ENCODE measurements at regions not wholly inside any gene's neighbourhood (a gene's known extent, or its start where the extent isn't known, plus 50 kb on each side); places are given as distances from the start of the nearest gene placed in this dataset.
"Not testable (repeated sequence)": the region's sequence is repeated elsewhere in the genome, so short reads cannot be mapped to it uniquely, and the experiment has no call there.

- not testable (repeated sequence) for DNase-seq
Measured at GRCh38 chr2:111598944-111599343, 285.0 kb downstream of the ANAPC1 start.

DNA sequence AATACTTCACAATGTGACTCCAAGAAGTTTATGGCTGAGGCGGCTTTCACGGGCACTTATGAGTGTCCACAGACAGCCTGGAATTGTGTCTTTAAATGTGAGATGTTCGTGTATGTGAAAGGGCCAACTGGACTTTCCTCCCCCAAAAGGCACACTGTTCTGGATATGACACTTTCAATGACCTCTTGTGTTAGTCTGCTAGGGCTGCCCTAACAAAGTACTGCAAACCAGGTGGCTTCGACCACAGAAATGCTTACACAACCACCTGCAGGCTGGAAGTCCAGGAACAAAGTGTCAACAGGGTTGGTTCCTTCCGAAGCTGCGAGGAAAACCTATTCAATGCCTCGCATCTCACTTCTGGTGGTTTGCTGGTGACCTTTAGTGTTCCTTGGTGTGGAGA is 281.7 kb downstream of the ANAPC1 start:
- DNase-seq, result not testable (repeated sequence)

- not testable (repeated sequence) for DNase-seq
Measured at GRCh38 chr2:111605798-111606197, 278.2 kb downstream of the ANAPC1 start.

- not testable (repeated sequence) for DNase-seq
Measured at GRCh38 chr2:111606632-111607031, 277.4 kb downstream of the ANAPC1 start.

- DNase-seq, result not testable (repeated sequence)
Measured at GRCh38 chr2:111609146-111609844, 274.7 kb downstream of the ANAPC1 start.

GRCh38 chr2:111610035-111610434 is 274.0 kb downstream of the ANAPC1 start:
- DNase-seq, result not testable (repeated sequence)

DNA sequence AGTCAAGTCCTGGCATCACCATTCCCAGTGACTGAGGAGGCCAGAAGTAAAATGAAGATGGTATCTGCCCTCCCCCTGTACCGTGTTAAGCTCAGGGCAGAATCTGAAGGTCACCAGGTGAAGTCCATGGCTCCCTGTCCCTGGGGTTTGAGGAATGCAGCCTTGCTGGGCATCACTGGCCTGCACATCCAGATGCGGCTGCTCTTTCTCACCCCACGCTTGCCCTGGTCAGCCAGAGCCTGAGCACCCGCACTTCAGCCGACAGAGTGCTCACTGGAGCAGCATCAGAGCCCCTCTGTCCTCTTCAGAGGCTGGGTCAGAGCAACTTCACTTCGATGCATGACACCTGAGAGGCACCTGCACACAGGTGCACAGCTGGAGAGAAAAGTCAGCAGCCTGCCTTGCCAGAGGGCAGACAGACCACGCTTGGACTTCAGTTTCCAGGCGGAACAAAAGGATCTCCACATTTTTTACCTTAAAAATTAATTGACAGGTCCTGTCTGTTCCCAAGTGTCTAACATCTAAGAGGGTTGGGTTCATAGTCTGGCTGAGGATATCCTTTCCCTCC is 267.3 kb downstream of the ANAPC1 start:
- DNase-seq, result no peak

DNA sequence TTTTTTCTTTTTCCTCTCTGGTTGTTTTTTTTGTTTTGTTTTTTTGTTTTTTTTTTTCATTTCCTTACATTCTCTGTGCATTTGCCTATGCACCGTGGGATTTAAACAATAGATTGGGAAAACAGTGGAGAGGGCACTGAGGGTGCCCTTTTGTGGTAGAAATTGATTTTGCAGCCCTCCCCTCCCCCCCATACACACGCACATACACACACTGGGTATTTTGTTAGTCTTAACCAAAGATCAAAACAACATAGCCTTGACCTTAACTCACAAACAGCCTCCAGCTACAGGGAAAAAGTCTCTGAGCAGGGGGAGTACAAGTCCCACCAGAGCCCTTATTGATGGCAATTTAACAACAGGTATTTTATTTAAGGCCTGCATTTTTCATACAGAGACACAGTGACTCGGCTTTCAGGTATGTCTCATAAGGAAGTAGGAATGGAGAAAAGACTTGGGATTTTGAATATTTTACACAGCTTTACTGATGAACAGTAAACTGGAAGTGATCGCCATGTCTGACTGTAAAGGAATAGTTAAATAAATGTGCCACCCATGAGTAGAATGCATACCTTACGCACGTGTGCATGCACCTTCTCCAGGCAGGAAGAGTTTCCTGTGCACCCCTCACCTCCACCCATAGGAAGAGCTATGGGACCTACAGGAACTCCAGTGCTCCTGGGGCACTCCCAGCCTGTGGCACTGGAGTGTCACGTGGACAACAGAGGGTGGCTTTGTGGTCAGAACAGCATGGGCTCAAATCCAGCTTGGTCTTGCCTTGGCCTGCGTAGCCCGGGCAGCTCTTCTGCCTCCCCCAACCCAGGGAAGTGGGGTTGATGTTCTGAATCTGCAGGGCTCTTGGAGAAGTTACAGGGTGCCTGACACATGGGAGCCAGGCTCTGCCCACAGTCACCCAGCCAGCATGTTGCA is 266.4 kb downstream of the ANAPC1 start:
- DNase-seq, result no peak

- DNase-seq, result no peak
Measured at GRCh38 chr2:111618226-111618977, 265.6 kb downstream of the ANAPC1 start.

DNA sequence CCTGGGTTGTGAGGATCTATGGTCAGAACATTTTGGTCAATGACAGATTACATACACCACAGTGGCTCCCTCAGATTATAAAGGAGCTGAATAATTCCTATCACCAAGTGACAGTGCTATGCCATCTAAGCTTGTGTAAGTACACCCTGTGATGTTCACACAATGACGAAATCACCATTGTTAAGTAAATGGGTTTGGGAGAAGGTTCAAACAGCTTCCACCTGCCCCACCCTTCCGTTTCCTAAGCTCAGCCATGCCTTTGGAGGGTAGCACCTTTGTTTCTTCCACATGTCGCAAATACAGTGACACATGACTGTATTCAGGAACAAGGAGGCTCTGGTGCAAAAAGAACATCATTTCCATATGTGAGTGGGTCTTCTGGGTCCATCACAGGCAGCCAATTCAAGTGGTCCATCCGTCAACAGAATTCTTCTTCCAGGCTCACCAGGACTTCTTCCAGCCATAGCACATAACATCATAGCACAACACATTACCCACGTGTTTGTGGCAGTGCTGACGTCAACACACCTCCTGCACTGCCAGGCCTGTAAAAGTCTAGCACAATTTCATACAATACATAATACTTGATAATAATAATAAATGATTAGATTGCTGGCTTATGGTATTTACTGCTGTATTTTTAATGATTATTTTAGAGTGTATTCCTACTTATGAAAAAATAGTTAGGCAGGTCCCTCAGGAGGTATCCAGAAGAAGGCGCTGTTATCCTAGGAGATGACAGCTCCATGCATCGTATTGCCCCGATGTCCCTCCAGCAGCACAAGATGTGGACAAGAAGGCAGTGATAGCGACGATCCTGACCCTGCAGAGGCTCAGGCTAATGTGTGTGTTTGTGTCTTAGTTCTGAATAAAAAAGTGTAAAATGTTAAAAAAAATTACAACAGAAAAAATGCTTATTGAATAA is 264.8 kb downstream of the ANAPC1 start:
- no peak for DNase-seq

DNA sequence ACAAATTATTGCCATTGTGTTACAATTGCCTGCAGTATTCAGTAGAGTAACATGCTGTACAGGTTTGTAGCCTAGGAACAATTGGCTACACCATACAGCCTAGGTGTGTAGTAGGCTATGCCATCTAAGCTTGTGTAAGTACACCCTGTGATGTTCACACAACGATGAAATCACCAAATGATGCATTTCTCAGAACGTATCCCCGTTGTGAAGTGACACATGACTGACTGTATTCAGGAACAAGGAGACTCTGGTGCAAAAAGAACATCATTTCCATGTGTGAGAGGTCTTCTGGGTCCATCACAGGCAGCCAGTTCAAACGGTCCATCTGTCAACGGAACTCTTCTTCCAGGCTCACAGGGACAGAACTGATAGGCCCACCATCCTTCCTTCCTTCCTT is 263.7 kb downstream of the ANAPC1 start:
- no peak for DNase-seq

DNA sequence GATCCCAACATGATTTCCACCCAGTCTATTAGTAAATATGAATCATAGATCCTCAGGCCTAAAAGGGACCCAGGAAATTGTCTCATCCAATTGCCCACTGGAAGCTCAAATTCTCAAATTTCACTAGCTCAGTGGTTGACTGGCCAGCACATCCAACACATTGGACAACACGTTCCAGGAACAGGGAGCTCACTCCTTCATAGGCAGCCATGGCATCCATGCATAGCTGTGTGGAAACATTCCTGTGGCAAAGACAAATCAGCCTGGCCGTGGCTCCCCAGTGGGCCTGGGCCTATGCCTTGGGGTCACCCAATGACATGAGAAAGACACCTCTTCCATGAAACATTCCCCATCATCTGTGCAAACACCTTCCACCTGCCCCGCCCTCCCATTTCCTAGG is 261.1 kb downstream of the ANAPC1 start:
- DNase-seq, result no peak

GRCh38 chr2:111623380-111623779 is 260.6 kb downstream of the ANAPC1 start:
- DNase-seq, result no peak

DNA sequence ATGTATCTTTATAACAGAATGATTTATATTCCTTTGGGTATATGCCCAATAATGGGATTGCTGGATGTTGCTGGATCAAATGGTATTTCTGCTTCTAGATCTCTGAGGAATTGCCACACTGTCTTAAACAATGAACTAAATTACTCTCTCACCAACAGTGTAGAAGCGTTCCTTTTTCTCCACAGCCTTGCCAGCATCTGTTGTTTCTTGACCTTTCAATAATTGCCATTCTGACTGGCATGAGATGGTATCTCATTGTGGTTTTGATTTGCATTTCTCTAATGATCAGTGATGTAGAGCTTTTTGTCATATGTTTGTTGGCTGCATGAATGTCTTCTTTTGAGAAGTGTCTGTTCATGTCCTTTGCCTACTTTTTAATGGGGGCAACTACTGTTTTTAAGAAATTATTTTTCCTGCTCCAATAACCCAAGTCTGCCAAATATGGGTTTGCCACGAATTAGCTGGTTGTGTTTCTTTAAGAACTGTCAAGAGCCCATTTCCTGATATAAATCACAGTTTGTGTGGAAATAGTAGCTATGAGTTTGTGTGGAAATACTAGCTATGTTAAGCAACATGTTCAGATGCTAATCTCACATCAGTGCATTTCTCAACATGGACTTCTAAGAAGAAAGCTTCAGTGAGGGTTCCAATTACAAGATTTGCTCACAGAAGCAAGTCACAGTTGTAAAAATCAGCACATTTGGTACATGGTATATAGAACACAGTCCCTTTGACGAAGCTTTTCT is 259.4 kb downstream of the ANAPC1 start:
- DNase-seq, result no peak

- not testable (repeated sequence) for DNase-seq
Measured at GRCh38 chr2:111625157-111625537, 258.8 kb downstream of the ANAPC1 start.

DNA sequence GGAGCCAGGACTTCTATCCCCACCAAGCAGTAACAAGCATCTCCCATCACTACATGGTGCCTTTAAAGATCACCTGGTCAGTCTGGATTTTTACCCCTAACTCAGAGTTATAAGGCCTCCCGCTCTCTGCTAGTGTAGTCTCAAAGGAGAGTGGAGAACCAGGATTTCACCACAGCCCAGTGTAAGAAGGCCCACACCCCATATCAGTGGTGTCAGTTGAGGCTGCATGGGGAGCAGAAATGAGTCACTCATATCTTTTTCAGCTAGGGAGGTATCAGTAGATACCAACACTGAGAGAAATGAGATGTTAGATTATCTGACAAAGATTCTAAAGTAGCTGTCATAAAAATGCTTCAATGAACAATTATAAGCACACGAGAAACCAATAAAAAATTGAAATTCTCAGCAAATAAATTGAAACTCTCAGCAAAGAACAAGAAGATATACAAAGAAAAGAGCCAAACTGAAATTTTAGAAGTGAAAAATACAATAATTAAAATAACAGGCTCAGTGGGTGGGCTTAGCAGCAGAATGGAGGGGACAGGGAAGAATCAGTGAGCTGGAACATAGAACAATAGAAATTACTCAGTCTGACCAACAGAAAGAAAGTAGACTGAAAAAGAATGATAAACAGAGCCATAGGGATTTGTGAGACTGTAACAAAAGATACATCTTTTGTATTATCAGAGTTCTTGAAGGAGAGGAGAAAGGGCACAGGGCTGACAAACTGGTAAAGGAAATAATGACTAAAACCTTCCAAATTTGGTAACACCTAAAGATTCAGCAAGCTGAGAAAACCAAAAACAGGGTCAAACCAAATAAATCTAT is 257.7 kb downstream of the ANAPC1 start:
- no peak for DNase-seq

DNA sequence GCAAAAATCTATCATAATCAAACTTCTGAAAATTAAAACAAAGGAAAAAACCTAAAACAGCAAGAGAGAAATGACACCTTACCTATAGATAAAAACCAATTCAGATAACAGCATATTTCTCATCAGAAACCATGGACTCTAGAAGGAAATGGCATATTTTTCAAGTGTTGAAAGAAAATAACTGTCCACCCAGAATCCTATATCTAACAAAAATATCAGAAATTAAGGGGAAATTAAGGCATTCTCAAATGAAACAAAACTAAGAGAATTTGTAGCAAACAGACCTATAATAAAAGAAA is 257.2 kb downstream of the ANAPC1 start:
- DNase-seq, result no peak

- no peak for DNase-seq
Measured at GRCh38 chr2:111627256-111627655, 256.7 kb downstream of the ANAPC1 start.

DNA sequence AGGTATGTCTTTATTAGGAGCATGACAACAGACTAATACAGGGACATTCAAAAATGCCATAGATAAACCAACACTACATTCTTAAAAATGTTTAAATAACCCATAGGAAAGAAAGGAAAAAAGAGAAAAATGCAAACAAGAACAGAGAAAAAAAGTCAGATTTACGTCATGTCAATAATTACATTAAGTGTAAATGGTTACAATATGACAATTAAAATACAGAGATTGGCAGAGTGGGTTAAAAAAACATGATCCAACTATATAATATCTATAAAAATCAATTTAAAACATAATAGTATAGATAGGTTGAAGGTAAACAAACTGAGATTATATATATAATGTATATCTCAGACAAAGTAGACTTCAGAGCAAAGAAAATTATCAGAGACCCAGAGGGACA is 255.8 kb downstream of the ANAPC1 start:
- no peak for DNase-seq

- DNase-seq, result no peak
Measured at GRCh38 chr2:111629983-111630382, 254.0 kb downstream of the ANAPC1 start.

Measured in NCI-H1930 (cell line).